Tibial artery (tissue), 4 donors: ENCODE measurements at regions not wholly inside any gene's neighbourhood (a gene's known extent, or its start where the extent isn't known, plus 50 kb on each side); places are given as distances from the start of the nearest gene placed in this dataset.

ENCODE experiments used
- DNase-seq, 2 donors: peaks; one replicate each; pipeline ENCODE4 v3.0.0-alpha.2; 2019
- H3K27ac ChIP-seq, 2 donors: fragments of 200-600 bp; sonication (generic) in 1 of 2; 1 replicate in 1 of 2; 2 replicates in 1 of 2; pipeline ENCODE4 v1.5.1; 2018 to 2019; ENCODE audit warnings: mild to moderate bottlenecking in 1 of 2
- H3K27me3 ChIP-seq, 2 donors: fragments of 200-600 bp; sonication (generic) in 1 of 2; one replicate each; pipeline versions ENCODE4 v1.5.1 to v1.6.0; 2016 to 2019
- H3K36me3 ChIP-seq, 3 donors: fragments of 200-600 bp; sonication (generic) in 2 of 3; one replicate each; pipeline ENCODE4 v1.5.1; 2016 to 2019; ENCODE audit warnings: mild to moderate bottlenecking in 2 of 3
- H3K4me1 ChIP-seq, 4 donors: fragments of 200-600 bp; sonication (generic) in 2 of 4; 1 replicate in 3 of 4; 2 replicates in 1 of 4; pipeline ENCODE4 v1.5.1; 2016 to 2019
- H3K4me3 ChIP-seq, 2 donors: fragments of 200-600 bp; sonication (generic) in 1 of 2; 1 replicate in 1 of 2; 2 replicates in 1 of 2; pipeline ENCODE4 v1.5.1; 2018 to 2019; ENCODE audit warnings: mild to moderate bottlenecking in 2 of 2
- H3K9me3 ChIP-seq, 3 donors: fragments of 200-600 bp; sonication (generic) in 1 of 3; one replicate each; pipeline ENCODE4 v1.5.1; 2016 to 2019
- intact Hi-C: fragments of 100-400 bp; cut with DNase I; formaldehyde crosslinking; loops from one replicate; pipeline ENCODE4 v1.15.0; 2023; ENCODE audit warnings: low total_unique reads
- TF ChIP-seq, protein P1 (sequence below), 2 experiments: fragments of 200-600 bp in 1 of 2; fragments of 450-650 bp in 1 of 2; IDR thresholded peaks; one replicate each; pipeline ENCODE4 v1.5.1; 2017 to 2019; ENCODE audit warnings: antibody characterized with exemption in 2 of 2, mild to moderate bottlenecking in 1 of 2, moderate library complexity in 1 of 2

- TF ChIP-seq, protein P1, sequence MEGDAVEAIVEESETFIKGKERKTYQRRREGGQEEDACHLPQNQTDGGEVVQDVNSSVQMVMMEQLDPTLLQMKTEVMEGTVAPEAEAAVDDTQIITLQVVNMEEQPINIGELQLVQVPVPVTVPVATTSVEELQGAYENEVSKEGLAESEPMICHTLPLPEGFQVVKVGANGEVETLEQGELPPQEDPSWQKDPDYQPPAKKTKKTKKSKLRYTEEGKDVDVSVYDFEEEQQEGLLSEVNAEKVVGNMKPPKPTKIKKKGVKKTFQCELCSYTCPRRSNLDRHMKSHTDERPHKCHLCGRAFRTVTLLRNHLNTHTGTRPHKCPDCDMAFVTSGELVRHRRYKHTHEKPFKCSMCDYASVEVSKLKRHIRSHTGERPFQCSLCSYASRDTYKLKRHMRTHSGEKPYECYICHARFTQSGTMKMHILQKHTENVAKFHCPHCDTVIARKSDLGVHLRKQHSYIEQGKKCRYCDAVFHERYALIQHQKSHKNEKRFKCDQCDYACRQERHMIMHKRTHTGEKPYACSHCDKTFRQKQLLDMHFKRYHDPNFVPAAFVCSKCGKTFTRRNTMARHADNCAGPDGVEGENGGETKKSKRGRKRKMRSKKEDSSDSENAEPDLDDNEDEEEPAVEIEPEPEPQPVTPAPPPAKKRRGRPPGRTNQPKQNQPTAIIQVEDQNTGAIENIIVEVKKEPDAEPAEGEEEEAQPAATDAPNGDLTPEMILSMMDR (IDR thresholded peaks at IDR 0.05), result no peak
- no peak for DNase-seq
- Histone ChIP-seq H3K27me3 (no peaks in the 10 kb centered on the region), H3K4me3 (no peak overlapping the region), H3K27ac (no peak overlapping the region), H3K4me1 (peaks cover 0 to 17% (median 7%) of the 10 kb centered on the region in 4 donors), H3K36me3 (no peaks in the 10 kb centered on the region), H3K9me3 (no peaks in the 10 kb centered on the region)
- intact Hi-C loops, result no loop called here
Observed at GRCh38 chr12:67855103-67855502, 134.1 kb upstream of the IFNG-AS1 start.

GRCh38 chr12:67871231-67871630, 118.0 kb upstream of the IFNG-AS1 start:
- Histone ChIP-seq H3K36me3 (no peaks in the 10 kb centered on the region), H3K27ac (no peak overlapping the region), H3K9me3 (no peaks in the 10 kb centered on the region), H3K4me1 (no peaks in the 10 kb centered on the region), H3K4me3 (no peak overlapping the region), H3K27me3 (no peaks in the 10 kb centered on the region)
- intact Hi-C loops, result no loop called here
- TF ChIP-seq, protein P1 (IDR thresholded peaks at IDR 0.05), result no peak
- no peak for DNase-seq

DNA sequence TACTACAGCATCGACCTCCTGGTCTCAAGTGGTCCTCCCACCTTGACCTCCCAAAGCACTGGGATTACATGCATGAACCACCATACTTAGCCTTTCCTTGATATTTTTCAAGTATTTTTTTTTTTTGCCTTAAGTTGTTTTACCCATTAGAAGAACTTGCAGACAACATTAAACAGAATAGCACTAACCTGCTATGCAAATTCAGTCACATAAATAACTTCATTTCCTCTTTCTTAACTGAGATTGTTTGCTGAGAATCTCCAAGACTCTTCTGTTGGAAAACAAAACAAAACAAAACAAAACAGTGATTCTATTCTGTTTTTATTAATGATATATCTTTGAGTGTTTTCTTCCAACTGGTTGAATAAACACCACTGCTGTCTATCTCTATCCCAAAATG, 115.9 kb upstream of the IFNG-AS1 start:
- Histone ChIP-seq H3K27me3 (no peaks in the 10 kb centered on the region), H3K4me1 (no peaks in the 10 kb centered on the region), H3K27ac (no peak overlapping the region), H3K4me3 (no peak overlapping the region), H3K9me3 (no peaks in the 10 kb centered on the region), H3K36me3 (no peaks in the 10 kb centered on the region)
- no peak for DNase-seq
- TF ChIP-seq, protein P1 (IDR thresholded peaks at IDR 0.05), result no peak
- intact Hi-C loops, result no loop called here

- H3K9me3 ChIP-seq, result no peaks in the 10 kb centered on the region
- H3K27me3 ChIP-seq, result no peaks in the 10 kb centered on the region
- H3K27ac ChIP-seq, result no peak overlapping the region
- no peak overlapping the region for H3K4me3 ChIP-seq
- intact Hi-C loops, result no loop called here
- H3K36me3 ChIP-seq, result no peaks in the 10 kb centered on the region
- no peaks in the 10 kb centered on the region for H3K4me1 ChIP-seq
- no peak for DNase-seq
- TF ChIP-seq, protein P1 (IDR thresholded peaks at IDR 0.05), result no peak
Observed at GRCh38 chr12:67876305-67876915, 112.8 kb upstream of the IFNG-AS1 start.

- no peak overlapping the region for H3K4me3 ChIP-seq
- no peak for DNase-seq
- H3K36me3 ChIP-seq, result no peaks in the 10 kb centered on the region
- H3K4me1 ChIP-seq, result no peaks in the 10 kb centered on the region
- TF ChIP-seq, protein P1 (IDR thresholded peaks at IDR 0.05), result no peak
- H3K27me3 ChIP-seq, result no peaks in the 10 kb centered on the region
- intact Hi-C loops, result no loop called here
- no peaks in the 10 kb centered on the region for H3K9me3 ChIP-seq
- no peak overlapping the region for H3K27ac ChIP-seq
Observed at GRCh38 chr12:67877727-67878126, 111.5 kb upstream of the IFNG-AS1 start.

- Histone ChIP-seq H3K36me3 (no peaks in the 10 kb centered on the region), H3K27me3 (no peaks in the 10 kb centered on the region), H3K9me3 (no peaks in the 10 kb centered on the region), H3K4me3 (no peak overlapping the region), H3K4me1 (no peaks in the 10 kb centered on the region), H3K27ac (no peak overlapping the region)
- TF ChIP-seq, protein P1 (IDR thresholded peaks at IDR 0.05), result no peak
- DNase-seq, result no peak
- intact Hi-C loops, result no loop called here
Observed at GRCh38 chr12:67879937-67880336, 109.3 kb upstream of the IFNG-AS1 start.
